Liver (tissue), 8 donors: ENCODE measurements at regions not wholly inside any gene's neighbourhood (a gene's known extent, or its start where the extent isn't known, plus 50 kb on each side); places are given as distances from the start of the nearest gene placed in this dataset.

Source experiments
- DNase-seq: peaks from one replicate; pipeline ENCODE4 v3.0.0-alpha.2; 2017; ENCODE audit warnings: low spot score
- H3K27ac ChIP-seq, 2 donors: one replicate each; pipeline ENCODE4 v1.7.0; 2013; ENCODE audit warnings: inconsistent platforms in 2 of 2, low read length in 2 of 2, control low read depth in 1 of 2, low read depth in 1 of 2, mild to moderate bottlenecking in 1 of 2
- H3K27me3 ChIP-seq, 4 donors: one replicate each; pipeline versions ENCODE4 v1.6.1 to v1.7.0; 2013; ENCODE audit warnings: low read length in 3 of 4, inconsistent platforms in 1 of 4, mild to moderate bottlenecking in 1 of 4, moderate library complexity in 1 of 4; ENCODE audit not compliant: control insufficient read depth in 4 of 4, insufficient read depth in 4 of 4
- H3K36me3 ChIP-seq, 4 donors: one replicate each; pipeline versions ENCODE4 v1.6.1 to v1.7.0; 2013; ENCODE audit warnings: low read length in 3 of 4, mild to moderate bottlenecking in 3 of 4, low read depth in 1 of 4, moderate library complexity in 1 of 4; ENCODE audit not compliant: control insufficient read depth in 4 of 4, insufficient read depth in 3 of 4
- H3K4me1 ChIP-seq, 4 donors: one replicate each; pipeline versions ENCODE4 v1.6.1 to v1.7.0; 2013; ENCODE audit warnings: low read length in 3 of 4, mild to moderate bottlenecking in 3 of 4, moderate library complexity in 1 of 4; ENCODE audit not compliant: control insufficient read depth in 4 of 4, insufficient read depth in 4 of 4
- H3K4me3 ChIP-seq, 3 donors: one replicate each; pipeline versions ENCODE4 v1.6.1 to v1.7.0; 2013; ENCODE audit warnings: low read length in 3 of 3, control low read depth in 1 of 3, low read depth in 1 of 3, mild to moderate bottlenecking in 1 of 3
- H3K9ac ChIP-seq, 2 donors: one replicate each; pipeline ENCODE4 v1.7.0; 2013; ENCODE audit warnings: low read length in 2 of 2, mild to moderate bottlenecking in 2 of 2, moderate library complexity in 2 of 2, control low read depth in 1 of 2, low read depth in 1 of 2
- H3K9me3 ChIP-seq, 4 donors: one replicate each; pipeline versions ENCODE4 v1.6.1 to v1.7.0; 2013; ENCODE audit warnings: low read length in 3 of 4; ENCODE audit not compliant: control insufficient read depth in 4 of 4
- EGR1 ChIP-seq, 2 donors: IDR thresholded peaks; 2 replicates each; pipeline ENCODE4 v1.6.1; 2016 to 2018; ENCODE audit warnings: antibody characterized with exemption in 2 of 2, low read depth in 2 of 2
- FOXA1 ChIP-seq: IDR thresholded peaks from 2 replicates; pipeline ENCODE4 v1.6.1; 2016; ENCODE audit warnings: antibody characterized with exemption
- FOXA2 ChIP-seq: IDR thresholded peaks from 2 replicates; pipeline ENCODE4 v1.6.1; 2016; ENCODE audit warnings: antibody characterized with exemption
- GABPA ChIP-seq, 2 donors: IDR thresholded peaks in 1 of 2; conservative IDR thresholded peaks in 1 of 2; 2 replicates each; pipeline ENCODE4 v1.6.1; 2016; ENCODE audit warnings: antibody characterized with exemption in 2 of 2, mild to moderate bottlenecking in 1 of 2, moderate library complexity in 1 of 2
- HNF4A ChIP-seq, 2 donors: conservative IDR thresholded peaks; 2 replicates each; pipeline ENCODE4 v1.6.1; 2016; ENCODE audit warnings: antibody characterized with exemption in 2 of 2, mild to moderate bottlenecking in 2 of 2
- HNF4G ChIP-seq: IDR thresholded peaks from 2 replicates; pipeline ENCODE4 v1.6.1; 2016; ENCODE audit warnings: antibody characterized with exemption
- JUND ChIP-seq, 2 donors: IDR thresholded peaks; 2 replicates each; pipeline ENCODE4 v1.6.1; 2016; ENCODE audit warnings: antibody characterized with exemption in 2 of 2
- NR2F2 ChIP-seq: IDR thresholded peaks from 2 replicates; pipeline ENCODE4 v1.6.1; 2016; ENCODE audit warnings: antibody characterized with exemption
- RAD21 ChIP-seq, 2 donors: IDR thresholded peaks; 2 replicates each; pipeline ENCODE4 v1.6.1; 2016; ENCODE audit warnings: antibody characterized with exemption in 2 of 2, mild to moderate bottlenecking in 2 of 2
- RXRA ChIP-seq, 2 donors: IDR thresholded peaks; 2 replicates each; pipeline ENCODE4 v1.6.1; 2017 to 2018; ENCODE audit warnings: antibody characterized with exemption in 2 of 2, mild to moderate bottlenecking in 1 of 2
- SP1 ChIP-seq: IDR thresholded peaks from 2 replicates; pipeline ENCODE4 v1.6.1; 2018; ENCODE audit warnings: antibody characterized with exemption, mild to moderate bottlenecking
- TAF1 ChIP-seq: conservative IDR thresholded peaks from 2 replicates; pipeline ENCODE4 v1.6.1; 2016; ENCODE audit warnings: antibody characterized with exemption, mild to moderate bottlenecking
- YY1 ChIP-seq: IDR thresholded peaks from 2 replicates; pipeline ENCODE4 v1.6.1; 2016; ENCODE audit warnings: antibody characterized with exemption, mild to moderate bottlenecking
- WGBS: extraction: QIAGEN DNeasy Blood & Tissue Kit; methylation state at CpG from one replicate; pipeline ENCODE4 v1.1.7; 2013; 5-methylcytosine and 5-hydroxymethylcytosine counted together
- TF ChIP-seq, protein P1 (sequence below): fragments of 150-350 bp; IDR thresholded peaks from 2 replicates; pipeline ENCODE4 v1.5.1; 2017; ENCODE audit warnings: improper control_type of control experiment, low read depth, low read length; ENCODE audit not compliant: missing input control
- TF ChIP-seq, protein P2 (sequence below): IDR thresholded peaks from 2 replicates; pipeline ENCODE4 v1.6.1; 2016; ENCODE audit warnings: antibody characterized with exemption, mild to moderate bottlenecking
- TF ChIP-seq, protein P3 (sequence below): IDR thresholded peaks from 2 replicates; pipeline ENCODE4 v1.6.1; 2016; ENCODE audit warnings: antibody characterized with exemption
- TF ChIP-seq, protein P4 (sequence below): IDR thresholded peaks from 2 replicates; pipeline ENCODE4 v1.6.1; 2016; ENCODE audit warnings: antibody characterized with exemption
- TF ChIP-seq, protein P5 (sequence below): IDR thresholded peaks from 2 replicates; pipeline ENCODE4 v1.6.1; 2016; ENCODE audit warnings: antibody characterized with exemption
- donor health status: healthy.
- donor health status: healthy.
- donor health status: healthy.
- donor health status: healthy.
- donor health status: healthy.

DNA sequence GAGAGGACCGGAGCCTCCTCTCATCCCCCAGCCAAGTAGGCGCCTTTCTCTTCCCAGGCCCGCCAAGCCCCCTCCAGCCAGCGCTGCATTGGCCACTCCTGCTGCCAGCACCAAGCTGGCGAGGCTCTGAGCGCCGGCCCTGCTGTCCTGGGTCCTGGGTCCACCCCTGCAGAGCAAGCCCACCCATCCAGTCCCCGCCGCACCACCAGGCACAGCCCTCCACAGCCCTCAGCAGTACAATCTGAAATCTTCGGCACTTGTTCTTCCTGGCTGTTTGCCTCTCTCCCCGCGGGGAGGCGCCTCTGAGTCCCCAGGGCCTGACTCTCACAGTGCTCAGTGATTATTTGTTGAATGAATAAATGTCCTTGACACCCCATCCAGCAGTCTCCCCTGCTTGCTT lies 236.4 kb upstream of the SGCG start:
- TF ChIP-seq FOXA2, result no peak
- TF ChIP-seq HNF4G, result no peak
- no peak overlapping the region for H3K9ac ChIP-seq
- DNase-seq, result no peak
- 79% methylated on average over 13 of the region's 13 CpGs for WGBS
- no peak overlapping the region for H3K27ac ChIP-seq
- H3K36me3 ChIP-seq, result no peaks in the 10 kb centered on the region
- no peaks in the 10 kb centered on the region for H3K4me1 ChIP-seq
- H3K27me3 ChIP-seq, result no peaks in the 10 kb centered on the region
- H3K4me3 ChIP-seq, result no peak overlapping the region
- no peaks in the 10 kb centered on the region for H3K9me3 ChIP-seq

DNA sequence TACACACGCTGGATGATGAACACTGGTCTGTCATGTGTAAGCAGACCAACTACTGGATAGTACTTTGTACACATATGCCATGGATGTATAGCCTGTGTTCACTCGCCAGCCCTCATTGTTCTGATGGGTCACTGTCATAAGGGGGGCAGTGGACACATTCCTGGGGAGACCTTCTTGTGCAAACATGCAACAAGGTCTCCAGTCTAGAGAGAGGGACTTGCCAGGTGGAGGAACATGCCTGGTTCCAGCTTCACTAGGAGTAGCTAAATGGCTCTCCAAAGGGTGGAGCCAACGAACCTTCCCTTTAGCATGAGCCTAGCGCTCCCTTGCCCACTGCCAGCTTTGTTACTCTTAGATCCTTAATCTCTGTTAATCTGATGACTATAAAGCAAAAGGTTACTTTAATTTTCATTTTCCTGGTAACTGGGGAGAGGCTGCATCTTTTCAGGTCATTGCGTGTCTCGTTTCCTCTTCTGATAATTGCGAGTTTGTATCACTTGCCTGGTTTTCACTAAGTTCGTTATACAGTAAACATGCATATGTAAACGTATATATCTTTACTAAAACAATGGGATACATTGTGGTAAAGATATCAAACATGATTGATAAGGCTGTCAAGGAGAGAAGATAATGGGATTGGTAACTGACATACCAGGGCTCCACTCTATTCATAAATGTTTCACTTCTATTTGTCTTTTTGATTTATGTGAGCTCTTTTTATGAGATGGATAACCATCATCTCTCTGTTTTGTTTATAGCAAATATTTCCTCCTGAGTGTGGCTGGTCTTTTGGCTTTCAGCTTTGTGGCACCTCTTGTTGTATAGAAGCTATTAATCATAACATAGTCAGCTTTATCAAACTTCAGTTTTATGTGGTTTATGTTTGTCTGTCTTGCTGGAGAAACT lies 235.2 kb upstream of the SGCG start:
- Histone ChIP-seq H3K4me3 (no peak overlapping the region), H3K27ac (no peak overlapping the region), H3K9me3 (no peaks in the 10 kb centered on the region), H3K4me1 (no peaks in the 10 kb centered on the region), H3K36me3 (no peaks in the 10 kb centered on the region), H3K9ac (no peak overlapping the region), H3K27me3 (no peaks in the 10 kb centered on the region)
- TF ChIP-seq RAD21 (IDR thresholded peaks at IDR 0.05), result no peak
- no peak for TF ChIP-seq NR2F2
- TF ChIP-seq, protein P1, sequence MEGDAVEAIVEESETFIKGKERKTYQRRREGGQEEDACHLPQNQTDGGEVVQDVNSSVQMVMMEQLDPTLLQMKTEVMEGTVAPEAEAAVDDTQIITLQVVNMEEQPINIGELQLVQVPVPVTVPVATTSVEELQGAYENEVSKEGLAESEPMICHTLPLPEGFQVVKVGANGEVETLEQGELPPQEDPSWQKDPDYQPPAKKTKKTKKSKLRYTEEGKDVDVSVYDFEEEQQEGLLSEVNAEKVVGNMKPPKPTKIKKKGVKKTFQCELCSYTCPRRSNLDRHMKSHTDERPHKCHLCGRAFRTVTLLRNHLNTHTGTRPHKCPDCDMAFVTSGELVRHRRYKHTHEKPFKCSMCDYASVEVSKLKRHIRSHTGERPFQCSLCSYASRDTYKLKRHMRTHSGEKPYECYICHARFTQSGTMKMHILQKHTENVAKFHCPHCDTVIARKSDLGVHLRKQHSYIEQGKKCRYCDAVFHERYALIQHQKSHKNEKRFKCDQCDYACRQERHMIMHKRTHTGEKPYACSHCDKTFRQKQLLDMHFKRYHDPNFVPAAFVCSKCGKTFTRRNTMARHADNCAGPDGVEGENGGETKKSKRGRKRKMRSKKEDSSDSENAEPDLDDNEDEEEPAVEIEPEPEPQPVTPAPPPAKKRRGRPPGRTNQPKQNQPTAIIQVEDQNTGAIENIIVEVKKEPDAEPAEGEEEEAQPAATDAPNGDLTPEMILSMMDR, result no peak
- TF ChIP-seq, protein P2, sequence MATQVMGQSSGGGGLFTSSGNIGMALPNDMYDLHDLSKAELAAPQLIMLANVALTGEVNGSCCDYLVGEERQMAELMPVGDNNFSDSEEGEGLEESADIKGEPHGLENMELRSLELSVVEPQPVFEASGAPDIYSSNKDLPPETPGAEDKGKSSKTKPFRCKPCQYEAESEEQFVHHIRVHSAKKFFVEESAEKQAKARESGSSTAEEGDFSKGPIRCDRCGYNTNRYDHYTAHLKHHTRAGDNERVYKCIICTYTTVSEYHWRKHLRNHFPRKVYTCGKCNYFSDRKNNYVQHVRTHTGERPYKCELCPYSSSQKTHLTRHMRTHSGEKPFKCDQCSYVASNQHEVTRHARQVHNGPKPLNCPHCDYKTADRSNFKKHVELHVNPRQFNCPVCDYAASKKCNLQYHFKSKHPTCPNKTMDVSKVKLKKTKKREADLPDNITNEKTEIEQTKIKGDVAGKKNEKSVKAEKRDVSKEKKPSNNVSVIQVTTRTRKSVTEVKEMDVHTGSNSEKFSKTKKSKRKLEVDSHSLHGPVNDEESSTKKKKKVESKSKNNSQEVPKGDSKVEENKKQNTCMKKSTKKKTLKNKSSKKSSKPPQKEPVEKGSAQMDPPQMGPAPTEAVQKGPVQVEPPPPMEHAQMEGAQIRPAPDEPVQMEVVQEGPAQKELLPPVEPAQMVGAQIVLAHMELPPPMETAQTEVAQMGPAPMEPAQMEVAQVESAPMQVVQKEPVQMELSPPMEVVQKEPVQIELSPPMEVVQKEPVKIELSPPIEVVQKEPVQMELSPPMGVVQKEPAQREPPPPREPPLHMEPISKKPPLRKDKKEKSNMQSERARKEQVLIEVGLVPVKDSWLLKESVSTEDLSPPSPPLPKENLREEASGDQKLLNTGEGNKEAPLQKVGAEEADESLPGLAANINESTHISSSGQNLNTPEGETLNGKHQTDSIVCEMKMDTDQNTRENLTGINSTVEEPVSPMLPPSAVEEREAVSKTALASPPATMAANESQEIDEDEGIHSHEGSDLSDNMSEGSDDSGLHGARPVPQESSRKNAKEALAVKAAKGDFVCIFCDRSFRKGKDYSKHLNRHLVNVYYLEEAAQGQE, result no peak
- TF ChIP-seq TAF1, result no peak
- no peak for TF ChIP-seq HNF4A (conservative IDR thresholded peaks at IDR 0.05)
- no peak for TF ChIP-seq SP1
- TF ChIP-seq YY1, result no peak
- TF ChIP-seq EGR1 (IDR thresholded peaks at IDR 0.05; ENCODE audit: low read depth in 2 of 2), result no peak
- TF ChIP-seq HNF4G, result no peak
- TF ChIP-seq FOXA1, result no peak
- TF ChIP-seq, protein P3, sequence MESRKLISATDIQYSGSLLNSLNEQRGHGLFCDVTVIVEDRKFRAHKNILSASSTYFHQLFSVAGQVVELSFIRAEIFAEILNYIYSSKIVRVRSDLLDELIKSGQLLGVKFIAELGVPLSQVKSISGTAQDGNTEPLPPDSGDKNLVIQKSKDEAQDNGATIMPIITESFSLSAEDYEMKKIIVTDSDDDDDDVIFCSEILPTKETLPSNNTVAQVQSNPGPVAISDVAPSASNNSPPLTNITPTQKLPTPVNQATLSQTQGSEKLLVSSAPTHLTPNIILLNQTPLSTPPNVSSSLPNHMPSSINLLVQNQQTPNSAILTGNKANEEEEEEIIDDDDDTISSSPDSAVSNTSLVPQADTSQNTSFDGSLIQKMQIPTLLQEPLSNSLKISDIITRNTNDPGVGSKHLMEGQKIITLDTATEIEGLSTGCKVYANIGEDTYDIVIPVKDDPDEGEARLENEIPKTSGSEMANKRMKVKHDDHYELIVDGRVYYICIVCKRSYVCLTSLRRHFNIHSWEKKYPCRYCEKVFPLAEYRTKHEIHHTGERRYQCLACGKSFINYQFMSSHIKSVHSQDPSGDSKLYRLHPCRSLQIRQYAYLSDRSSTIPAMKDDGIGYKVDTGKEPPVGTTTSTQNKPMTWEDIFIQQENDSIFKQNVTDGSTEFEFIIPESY, result no peak
- no peak for TF ChIP-seq RXRA (IDR thresholded peaks at IDR 0.05)
- TF ChIP-seq, protein P4, sequence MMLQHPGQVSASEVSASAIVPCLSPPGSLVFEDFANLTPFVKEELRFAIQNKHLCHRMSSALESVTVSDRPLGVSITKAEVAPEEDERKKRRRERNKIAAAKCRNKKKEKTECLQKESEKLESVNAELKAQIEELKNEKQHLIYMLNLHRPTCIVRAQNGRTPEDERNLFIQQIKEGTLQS, result no peak
- TF ChIP-seq, protein P5, sequence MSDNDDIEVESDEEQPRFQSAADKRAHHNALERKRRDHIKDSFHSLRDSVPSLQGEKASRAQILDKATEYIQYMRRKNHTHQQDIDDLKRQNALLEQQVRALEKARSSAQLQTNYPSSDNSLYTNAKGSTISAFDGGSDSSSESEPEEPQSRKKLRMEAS, result no peak
- no peak for TF ChIP-seq JUND (IDR thresholded peaks at IDR 0.05)
- no peak for TF ChIP-seq FOXA2
- TF ChIP-seq GABPA (IDR thresholded peaks at IDR 0.05 in 1 of 2, conservative IDR thresholded peaks at IDR 0.05 in 1 of 2), result no peak
- DNase-seq, result no peak
- WGBS, result 50% methylated on average over 9 of the region's 9 CpGs
